K562 (cell line): ENCODE measurements at regions not wholly inside any gene's neighbourhood (a gene's known extent, or its start where the extent isn't known, plus 50 kb on each side); places are given as distances from the start of the nearest gene placed in this dataset.

Experiments used
- BRF2 ChIP-seq: IDR thresholded peaks from 3 replicates; pipeline ENCODE4 v1.6.1; 2011; ENCODE audit warnings: borderline replicate concordance, mild to moderate bottlenecking; ENCODE audit not compliant: insufficient read length, insufficient read depth
- CEBPG ChIP-seq, 3 experiments: fragments of 200-800 bp in 1 of 3; sonication (Bioruptor generic) in 1 of 3; sonication (generic) in 1 of 3; formaldehyde crosslinking in 1 of 3; IDR thresholded peaks in 2 of 3; conservative IDR thresholded peaks in 1 of 3; 2 replicates each; pipeline versions ENCODE4 v1.6.1 to v1.8.0; 2016 to 2022; ENCODE audit warnings: missing compliant biosample characterization in 2 of 3, missing genetic modification characterization in 2 of 3, mild to moderate bottlenecking in 1 of 3, missing genetic modification reagents in 1 of 3
- ESRRA ChIP-seq: fragments of 450-650 bp; IDR thresholded peaks from 2 replicates; pipeline ENCODE4 v1.6.1; 2014; ENCODE audit warnings: low read depth, mild to moderate bottlenecking, moderate library complexity, borderline replicate concordance
- FOXP1 ChIP-seq: sonication (generic); formaldehyde crosslinking; IDR thresholded peaks from 2 replicates; pipeline ENCODE4 v1.8.0; 2022; ENCODE audit warnings: mild to moderate bottlenecking, missing genetic modification reagents
- HOMEZ ChIP-seq: fragments of 250-450 bp; sonication (Bioruptor Pico); IDR thresholded peaks from 2 replicates; pipeline ENCODE4 v1.4.0; 2020; ENCODE audit warnings: mild to moderate bottlenecking, moderate library complexity
- SMAD1 ChIP-seq: fragments of 150-350 bp; IDR thresholded peaks from 2 replicates; pipeline ENCODE4 v1.6.1; 2014; ENCODE audit warnings: low read length, low read depth; ENCODE audit not compliant: partially characterized antibody
- SRSF9 ChIP-seq: fragments of 200-400 bp; formaldehyde crosslinking; IDR thresholded peaks from 2 replicates; pipeline ENCODE4 v1.6.1; 2017; ENCODE audit warnings: low read depth, low read length, borderline replicate concordance
- ZNF165 ChIP-seq: fragments of 250-450 bp; sonication (Bioruptor Pico); IDR thresholded peaks from 2 replicates; pipeline ENCODE4 v1.4.0; 2020; ENCODE audit warnings: borderline replicate concordance
- ZNF253 ChIP-seq: fragments of 250-450 bp; sonication (Bioruptor Pico); conservative IDR thresholded peaks from 2 replicates; pipeline ENCODE4 v1.6.1; 2021; ENCODE audit warnings: mild to moderate bottlenecking
- ZNF277 ChIP-seq: fragments of 250-450 bp; sonication (Bioruptor Pico); IDR thresholded peaks from 2 replicates; pipeline ENCODE4 v1.8.0; 2022; ENCODE audit warnings: inconsistent platforms, mild to moderate bottlenecking, moderate library complexity, borderline replicate concordance
- ZNF780A ChIP-seq: fragments of 250-450 bp; sonication (Bioruptor Pico); IDR thresholded peaks from 2 replicates; pipeline ENCODE4 v1.5.0; 2021; ENCODE audit warnings: mild to moderate bottlenecking
- TF ChIP-seq, protein P1 (sequence below), 2 experiments: fragments of 450-650 bp in 1 of 2; sonication (generic) in 1 of 2; formaldehyde crosslinking; conservative IDR thresholded peaks; 2 replicates each; pipeline versions ENCODE4 v1.4.0 to v1.8.1; 2020 to 2022; ENCODE audit warnings: mild to moderate bottlenecking in 1 of 2, missing genetic modification reagents in 1 of 2
- TF ChIP-seq, protein P2 (sequence below), 2 experiments: IDR thresholded peaks; 2 replicates each; pipeline ENCODE4 v1.6.1; 2011; ENCODE audit warnings: borderline replicate concordance in 1 of 2, control low read depth in 1 of 2, low read depth in 1 of 2, low read length in 1 of 2, mild to moderate bottlenecking in 1 of 2, mixed read lengths in 1 of 2, moderate library complexity in 1 of 2; ENCODE audit not compliant: insufficient read depth in 1 of 2, insufficient read length in 1 of 2, poor library complexity in 1 of 2, severe bottlenecking in 1 of 2; ENCODE audit errors: extremely low read depth in 1 of 2
- TF ChIP-seq, protein P3 (sequence below): sonication (generic); formaldehyde crosslinking; IDR thresholded peaks from 2 replicates; pipeline ENCODE4 v1.8.0; 2022; ENCODE audit warnings: missing genetic modification reagents, mild to moderate bottlenecking, moderate library complexity, borderline replicate concordance
- TF ChIP-seq, protein P4 (sequence below): sonication (generic); formaldehyde crosslinking; IDR thresholded peaks from 2 replicates; pipeline ENCODE4 v1.8.1; 2023; ENCODE audit warnings: mild to moderate bottlenecking, missing genetic modification reagents
- TF ChIP-seq, protein P5 (sequence below): fragments of 250-450 bp; sonication (Bioruptor Pico); IDR thresholded peaks from 2 replicates; pipeline ENCODE4 v1.5.0; 2022; ENCODE audit warnings: mild to moderate bottlenecking

DNA sequence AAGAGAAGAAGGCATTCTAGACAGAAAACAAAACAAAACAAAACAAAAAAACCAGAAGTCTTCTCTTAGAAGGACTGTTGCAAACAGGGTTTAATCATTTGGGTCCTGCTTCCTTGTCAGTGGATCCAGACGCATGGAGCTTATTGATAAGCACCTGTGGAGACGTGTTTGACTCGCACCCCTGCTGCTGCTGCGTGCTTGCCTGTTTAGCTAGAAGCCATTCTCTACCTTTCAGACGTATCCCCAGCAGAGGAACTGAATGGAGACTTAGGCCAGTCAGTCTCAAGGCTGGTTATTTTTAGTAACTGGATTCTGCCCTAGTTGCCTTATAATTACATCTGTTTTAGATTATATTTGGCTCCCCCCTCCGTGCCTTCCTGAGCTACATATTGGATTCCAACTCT is 186.1 kb upstream of the EEA1 start (continued):
- TF ChIP-seq, protein P1, sequence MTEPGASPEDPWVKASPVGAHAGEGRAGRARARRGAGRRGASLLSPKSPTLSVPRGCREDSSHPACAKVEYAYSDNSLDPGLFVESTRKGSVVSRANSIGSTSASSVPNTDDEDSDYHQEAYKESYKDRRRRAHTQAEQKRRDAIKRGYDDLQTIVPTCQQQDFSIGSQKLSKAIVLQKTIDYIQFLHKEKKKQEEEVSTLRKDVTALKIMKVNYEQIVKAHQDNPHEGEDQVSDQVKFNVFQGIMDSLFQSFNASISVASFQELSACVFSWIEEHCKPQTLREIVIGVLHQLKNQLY (CRISPR knock-in tag; conservative IDR thresholded peaks at IDR 0.05): no peak
- no peak for TF ChIP-seq HOMEZ
- no peak for TF ChIP-seq ESRRA
- no peak for TF ChIP-seq ZNF253
- no peak for TF ChIP-seq ZNF780A (CRISPR knock-in tag)
- TF ChIP-seq FOXP1 (CRISPR knock-in tag): no peak
- TF ChIP-seq, protein P2, sequence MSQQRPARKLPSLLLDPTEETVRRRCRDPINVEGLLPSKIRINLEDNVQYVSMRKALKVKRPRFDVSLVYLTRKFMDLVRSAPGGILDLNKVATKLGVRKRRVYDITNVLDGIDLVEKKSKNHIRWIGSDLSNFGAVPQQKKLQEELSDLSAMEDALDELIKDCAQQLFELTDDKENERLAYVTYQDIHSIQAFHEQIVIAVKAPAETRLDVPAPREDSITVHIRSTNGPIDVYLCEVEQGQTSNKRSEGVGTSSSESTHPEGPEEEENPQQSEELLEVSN (IDR thresholded peaks at IDR 0.05; ENCODE audit: borderline replicate concordance in 1 of 2, extremely low read depth in 1 of 2, insufficient read depth in 1 of 2, insufficient read length in 1 of 2, low read depth in 1 of 2, low read length in 1 of 2, poor library complexity in 1 of 2, severe bottlenecking in 1 of 2): no peak
- TF ChIP-seq, protein P3, sequence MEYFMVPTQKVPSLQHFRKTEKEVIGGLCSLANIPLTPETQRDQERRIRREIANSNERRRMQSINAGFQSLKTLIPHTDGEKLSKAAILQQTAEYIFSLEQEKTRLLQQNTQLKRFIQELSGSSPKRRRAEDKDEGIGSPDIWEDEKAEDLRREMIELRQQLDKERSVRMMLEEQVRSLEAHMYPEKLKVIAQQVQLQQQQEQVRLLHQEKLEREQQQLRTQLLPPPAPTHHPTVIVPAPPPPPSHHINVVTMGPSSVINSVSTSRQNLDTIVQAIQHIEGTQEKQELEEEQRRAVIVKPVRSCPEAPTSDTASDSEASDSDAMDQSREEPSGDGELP (CRISPR knock-in tag): no peak
- no peak for TF ChIP-seq BRF2
- peak; percentile 37 for TF ChIP-seq SMAD1
- TF ChIP-seq, protein P4, sequence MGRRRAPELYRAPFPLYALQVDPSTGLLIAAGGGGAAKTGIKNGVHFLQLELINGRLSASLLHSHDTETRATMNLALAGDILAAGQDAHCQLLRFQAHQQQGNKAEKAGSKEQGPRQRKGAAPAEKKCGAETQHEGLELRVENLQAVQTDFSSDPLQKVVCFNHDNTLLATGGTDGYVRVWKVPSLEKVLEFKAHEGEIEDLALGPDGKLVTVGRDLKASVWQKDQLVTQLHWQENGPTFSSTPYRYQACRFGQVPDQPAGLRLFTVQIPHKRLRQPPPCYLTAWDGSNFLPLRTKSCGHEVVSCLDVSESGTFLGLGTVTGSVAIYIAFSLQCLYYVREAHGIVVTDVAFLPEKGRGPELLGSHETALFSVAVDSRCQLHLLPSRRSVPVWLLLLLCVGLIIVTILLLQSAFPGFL: no peak
- TF ChIP-seq SRSF9: no peak
- TF ChIP-seq CEBPG (CRISPR knock-in tag; IDR thresholded peaks at IDR 0.05): no peak; the same call in 1 of the 2 replicates
- TF ChIP-seq CEBPG (tag; conservative IDR thresholded peaks at IDR 0.05 in 1 of 2, IDR thresholded peaks at IDR 0.05 in 1 of 2): no peak
- no peak for TF ChIP-seq ZNF277 (CRISPR knock-in tag)
- no peak for TF ChIP-seq ZNF165 (CRISPR knock-in tag)
- TF ChIP-seq, protein P5, sequence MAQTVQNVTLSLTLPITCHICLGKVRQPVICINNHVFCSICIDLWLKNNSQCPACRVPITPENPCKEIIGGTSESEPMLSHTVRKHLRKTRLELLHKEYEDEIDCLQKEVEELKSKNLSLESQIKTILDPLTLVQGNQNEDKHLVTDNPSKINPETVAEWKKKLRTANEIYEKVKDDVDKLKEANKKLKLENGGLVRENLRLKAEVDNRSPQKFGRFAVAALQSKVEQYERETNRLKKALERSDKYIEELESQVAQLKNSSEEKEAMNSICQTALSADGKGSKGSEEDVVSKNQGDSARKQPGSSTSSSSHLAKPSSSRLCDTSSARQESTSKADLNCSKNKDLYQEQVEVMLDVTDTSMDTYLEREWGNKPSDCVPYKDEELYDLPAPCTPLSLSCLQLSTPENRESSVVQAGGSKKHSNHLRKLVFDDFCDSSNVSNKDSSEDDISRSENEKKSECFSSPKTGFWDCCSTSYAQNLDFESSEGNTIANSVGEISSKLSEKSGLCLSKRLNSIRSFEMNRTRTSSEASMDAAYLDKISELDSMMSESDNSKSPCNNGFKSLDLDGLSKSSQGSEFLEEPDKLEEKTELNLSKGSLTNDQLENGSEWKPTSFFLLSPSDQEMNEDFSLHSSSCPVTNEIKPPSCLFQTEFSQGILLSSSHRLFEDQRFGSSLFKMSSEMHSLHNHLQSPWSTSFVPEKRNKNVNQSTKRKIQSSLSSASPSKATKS: no peak
